GM21367 (cell line): ENCODE measurements at regions not wholly inside any gene's neighbourhood (a gene's known extent, or its start where the extent isn't known, plus 50 kb on each side); places are given as distances from the start of the nearest gene placed in this dataset.

ENCODE experiments used
- ATAC-seq: cut with Tn5 transposase; IDR thresholded peaks from one replicate; pipeline ENCODE4 v1.9.1; 2021; ENCODE audit not compliant: unreplicated experiment

DNA sequence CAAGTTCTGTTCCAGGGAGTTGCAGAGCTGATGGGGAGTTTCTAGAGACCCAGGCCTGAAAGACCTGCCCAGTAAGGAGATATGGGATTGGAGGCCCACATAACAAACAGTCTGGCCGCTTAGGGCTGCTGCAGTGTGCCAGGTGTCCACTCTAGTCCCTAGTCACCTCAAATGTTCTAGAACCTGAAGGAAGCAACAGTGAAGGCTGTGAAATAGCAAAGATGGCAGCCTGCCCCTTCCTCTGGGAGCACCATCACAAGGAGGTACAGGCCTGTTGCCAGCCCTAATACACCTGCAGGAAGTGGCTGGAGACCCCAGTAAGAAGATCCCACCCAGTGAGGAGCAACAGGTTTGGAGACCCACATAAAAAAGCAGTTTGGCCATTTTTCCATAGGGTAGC, 783.8 kb upstream of the EDIL3 start:
- no peak for ATAC-seq

DNA sequence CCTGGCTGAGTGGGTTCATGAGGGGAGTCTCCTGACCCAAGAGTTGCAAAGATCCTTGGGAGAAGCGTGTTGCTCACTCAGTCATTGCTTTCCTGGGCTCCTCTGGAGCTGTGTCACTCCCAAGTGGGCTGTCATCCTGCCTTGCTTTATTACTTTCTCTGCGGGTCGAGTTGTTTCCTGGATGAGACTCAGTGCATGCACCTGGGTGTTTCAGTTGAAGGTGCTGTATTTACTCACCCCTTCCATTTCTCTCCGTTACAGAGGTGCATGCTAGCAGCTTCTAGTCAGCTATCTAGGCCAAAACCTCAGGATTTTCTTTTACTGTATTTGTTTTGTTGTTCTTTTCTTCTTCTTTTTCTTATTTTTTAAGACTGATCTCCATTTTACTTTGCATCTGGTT, 785.5 kb upstream of the EDIL3 start:
- ATAC-seq: no peak

- no peak for ATAC-seq
Measured at GRCh38 chr5:85173469-85173868, 788.8 kb upstream of the EDIL3 start.

- ATAC-seq: no peak
Measured at GRCh38 chr5:85182344-85182743, 797.7 kb upstream of the EDIL3 start.

DNA sequence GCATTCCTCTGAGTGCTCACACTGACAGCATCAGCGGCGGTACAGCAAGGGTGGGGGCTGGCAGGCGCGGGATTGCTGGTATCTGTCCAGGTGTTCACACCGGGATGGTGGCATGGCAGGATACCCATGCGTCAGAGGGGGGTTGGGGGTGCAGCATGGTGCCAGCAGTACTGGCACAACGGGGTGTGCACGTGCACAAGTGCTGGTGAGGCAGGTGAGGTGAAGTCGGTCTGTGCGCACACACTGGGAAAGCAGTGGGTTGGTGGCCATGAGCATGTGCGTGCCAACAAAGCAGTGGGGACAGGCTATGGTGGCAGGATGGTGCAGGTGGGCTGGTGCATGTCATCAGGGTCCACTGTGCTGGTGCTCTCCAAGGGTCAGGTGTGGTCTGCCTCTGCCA, 819.6 kb upstream of the EDIL3 start:
- no peak for ATAC-seq

GRCh38 chr5:85205430-85205829, 820.8 kb upstream of the EDIL3 start:
- ATAC-seq: no peak

GRCh38 chr5:85225388-85225787, 840.7 kb upstream of the EDIL3 start:
- no peak for ATAC-seq

DNA sequence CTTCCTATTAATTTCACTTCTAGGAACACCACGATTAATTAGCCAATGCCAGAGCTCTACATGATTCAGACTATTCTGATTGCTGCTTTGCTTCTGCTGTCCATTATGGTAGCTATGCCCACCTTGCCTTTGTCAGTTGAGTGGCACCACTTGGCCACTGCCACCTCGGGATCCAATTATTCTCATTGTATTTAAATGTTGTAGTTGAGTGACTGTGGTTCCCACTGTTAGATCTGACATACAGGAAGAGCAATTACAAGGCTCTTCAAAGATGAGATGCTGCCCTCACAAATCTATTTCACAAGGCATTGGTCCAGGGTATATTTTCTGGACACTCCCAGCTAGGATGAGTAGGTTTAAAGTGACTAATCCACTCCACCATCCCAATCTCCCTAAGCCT, 864.5 kb upstream of the EDIL3 start:
- ATAC-seq: no peak

- no peak for ATAC-seq
Measured at GRCh38 chr5:85263125-85263524, 878.4 kb upstream of the EDIL3 start.

DNA sequence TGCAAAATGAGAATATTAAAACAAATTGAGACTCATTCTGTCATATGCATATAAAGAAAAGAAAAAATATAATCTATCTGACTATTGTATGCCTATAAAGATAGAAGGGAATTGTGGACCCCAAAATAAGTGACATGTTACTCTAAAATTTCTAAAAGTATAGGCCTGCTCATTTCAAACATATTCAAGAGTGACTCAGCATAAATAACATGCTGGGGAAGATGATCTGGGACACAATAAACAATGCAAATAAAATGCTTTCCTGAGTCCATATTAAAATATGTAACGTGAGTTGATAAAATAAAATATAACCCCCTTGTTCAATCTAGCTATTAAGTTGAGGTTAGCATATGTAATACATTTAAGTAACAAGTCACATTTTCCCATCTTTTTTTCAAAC, 882.0 kb upstream of the EDIL3 start:
- no peak for ATAC-seq

GRCh38 chr5:85268194-85268593, 883.5 kb upstream of the EDIL3 start:
- no peak for ATAC-seq

DNA sequence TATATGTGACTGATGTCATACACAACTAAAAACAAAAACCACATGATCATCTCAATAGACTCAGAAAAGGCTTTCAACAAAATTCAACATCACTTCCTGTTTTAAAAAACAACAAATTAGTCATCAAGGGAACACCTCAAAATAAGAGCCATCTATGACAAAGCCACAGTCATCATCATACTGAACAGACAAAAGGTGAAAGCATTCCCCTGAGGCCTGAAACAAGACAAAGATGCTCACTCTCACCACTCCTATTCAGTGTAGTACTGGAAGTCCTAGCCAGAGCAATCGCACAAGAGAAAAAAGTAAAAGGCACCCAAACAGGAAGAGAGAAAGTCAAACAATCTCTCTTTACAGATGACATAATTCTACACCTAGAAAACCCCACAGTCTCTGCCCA, 893.5 kb upstream of the EDIL3 start:
- no peak for ATAC-seq

GRCh38 chr5:85288914-85289313, 904.2 kb upstream of the EDIL3 start:
- ATAC-seq: no peak

GRCh38 chr5:85293145-85293785, 908.6 kb upstream of the EDIL3 start:
- ATAC-seq: no peak

GRCh38 chr5:85304524-85304923, 919.8 kb upstream of the EDIL3 start:
- ATAC-seq: no peak

DNA sequence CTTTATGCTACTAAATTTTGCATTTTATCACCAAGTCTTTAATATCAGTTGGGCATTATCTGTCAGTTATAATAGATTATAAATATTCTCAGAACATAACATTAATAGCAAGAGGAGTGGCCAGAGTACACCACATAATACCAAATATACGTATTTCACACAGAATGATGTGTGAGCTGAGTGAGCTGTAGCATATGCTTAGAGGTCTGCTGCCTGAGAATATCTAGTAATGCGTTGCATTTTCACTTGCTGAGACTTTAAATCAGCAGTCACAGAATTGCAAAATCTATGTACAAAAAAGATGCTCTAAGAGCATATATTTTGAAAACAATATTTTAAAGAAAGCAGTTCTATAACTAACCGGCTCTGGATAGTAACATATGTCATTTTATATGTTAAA, 921.1 kb upstream of the EDIL3 start:
- ATAC-seq: no peak

- ATAC-seq: no peak
Measured at GRCh38 chr5:85311536-85311935, 926.9 kb upstream of the EDIL3 start.

GRCh38 chr5:85320495-85320894, 935.8 kb upstream of the EDIL3 start:
- ATAC-seq: no peak

DNA sequence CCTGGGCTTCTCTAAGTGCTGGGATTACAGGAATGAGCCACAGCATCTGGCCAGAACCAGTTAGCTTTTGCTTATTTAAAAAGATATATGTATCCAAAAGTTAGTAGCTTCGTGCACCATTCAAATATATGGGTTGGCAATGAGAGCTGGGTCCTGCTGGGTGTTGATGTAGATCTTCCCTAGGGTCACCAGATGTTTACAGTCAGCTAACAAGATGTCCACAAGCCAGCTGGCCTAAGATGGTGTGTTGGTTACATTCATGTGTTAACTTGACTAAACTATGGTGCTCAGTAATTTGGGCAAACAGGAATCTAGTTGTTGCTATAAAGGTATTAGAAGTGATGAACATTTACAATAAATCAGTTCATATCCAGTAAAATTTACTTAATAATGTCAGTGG, 948.6 kb upstream of the EDIL3 start:
- ATAC-seq: no peak

DNA sequence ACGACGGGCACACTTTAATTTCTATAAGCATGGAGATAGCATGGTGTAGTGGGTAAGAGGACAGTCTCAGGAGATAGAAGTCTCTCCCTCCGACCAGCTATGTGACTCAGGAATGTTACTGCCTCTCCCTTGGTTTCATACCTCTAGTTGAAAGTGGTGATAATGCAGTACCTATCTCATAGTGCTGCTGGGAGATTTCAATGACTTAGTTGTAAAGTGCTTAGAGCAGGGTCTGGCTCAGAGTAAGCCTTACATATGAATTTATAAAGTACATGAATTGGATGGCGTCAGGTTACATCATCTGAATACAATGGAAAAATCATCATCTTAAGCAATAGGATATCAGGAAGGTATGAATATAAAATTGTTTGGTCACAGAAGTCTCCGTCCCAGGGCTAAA, 952.8 kb upstream of the EDIL3 start:
- no peak for ATAC-seq

DNA sequence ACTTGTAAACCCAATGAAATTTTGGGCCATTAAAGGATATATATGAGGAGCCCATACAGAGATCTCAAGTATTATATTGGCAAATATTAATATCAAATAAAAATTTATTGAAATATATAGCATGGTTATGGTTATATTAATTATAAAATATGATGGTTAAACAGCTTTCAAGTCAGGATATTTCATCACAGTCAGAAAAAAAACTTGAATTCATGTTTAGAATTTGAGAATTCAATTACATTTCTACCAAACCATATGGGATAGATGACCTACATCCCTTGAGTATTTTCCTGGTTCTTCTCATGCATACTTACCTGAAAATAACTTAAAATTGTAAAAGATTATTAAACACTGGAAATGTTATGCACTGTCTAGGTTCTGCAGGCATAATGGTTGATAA, 956.1 kb upstream of the EDIL3 start:
- ATAC-seq: no peak

DNA sequence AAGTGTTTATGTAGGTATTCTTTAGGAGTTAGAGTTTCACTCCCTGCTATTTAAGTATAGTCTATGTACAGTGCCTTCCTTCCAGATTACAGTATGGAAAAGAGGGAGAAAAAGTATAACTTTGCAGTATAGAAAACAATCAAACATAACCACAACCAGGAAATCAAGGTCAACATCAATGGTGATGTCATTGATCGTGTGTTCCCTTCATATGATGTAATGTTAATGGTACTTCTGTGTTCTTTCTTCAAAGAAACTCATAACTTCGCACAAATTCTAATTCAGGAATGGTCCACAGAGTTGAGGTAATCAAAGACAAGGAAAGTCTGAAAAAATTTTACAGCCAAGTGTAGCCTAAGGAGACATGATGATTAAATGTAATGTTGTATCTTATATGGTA, 961.1 kb upstream of the EDIL3 start:
- ATAC-seq: no peak

GRCh38 chr5:85357309-85357708, 972.6 kb upstream of the EDIL3 start:
- ATAC-seq: no peak

- no peak for ATAC-seq
Measured at GRCh38 chr5:85375525-85375924, 990.8 kb upstream of the EDIL3 start.
